IPS-NIHi11 (cell line): ENCODE measurements at regions not wholly inside any gene's neighbourhood (a gene's known extent, or its start where the extent isn't known, plus 50 kb on each side); places are given as distances from the start of the nearest gene placed in this dataset.

Source experiments
- DNase-seq: peaks from one replicate; pipeline ENCODE4 v3.0.0; 2012; ENCODE audit warnings: mixed read lengths, low spot score

GRCh38 chr11:70930215-70930614 is 322.2 kb downstream of the SHANK2 start:
- DNase-seq = no peak

GRCh38 chr11:70931430-70931829 is 320.9 kb downstream of the SHANK2 start:
- no peak for DNase-seq

- no peak for DNase-seq
These were observed 318.3 kb downstream of the SHANK2 start for GRCh38 chr11:70933981-70934583.

GRCh38 chr11:70935006-70935768 is 317.2 kb downstream of the SHANK2 start:
- DNase-seq = no peak

- DNase-seq = no peak
These were observed 309.8 kb downstream of the SHANK2 start for GRCh38 chr11:70942593-70942992.

- DNase-seq = no peak
These were observed 308.2 kb downstream of the SHANK2 start for GRCh38 chr11:70944141-70944540.

- no peak for DNase-seq
These were observed 307.7 kb downstream of the SHANK2 start for GRCh38 chr11:70944636-70945035.

GRCh38 chr11:70948398-70948797 is 304.0 kb downstream of the SHANK2 start:
- no peak for DNase-seq

- peak; percentile 45 for DNase-seq
These were observed 303.4 kb downstream of the SHANK2 start for GRCh38 chr11:70948855-70949531.

- DNase-seq = no peak
These were observed 301.1 kb downstream of the SHANK2 start for GRCh38 chr11:70951139-70951804.

GRCh38 chr11:70952191-70952590 is 300.2 kb downstream of the SHANK2 start:
- no peak for DNase-seq

- no peak for DNase-seq
These were observed 298.7 kb downstream of the SHANK2 start for GRCh38 chr11:70953720-70954119.

- DNase-seq = no peak
These were observed 297.9 kb downstream of the SHANK2 start for GRCh38 chr11:70954471-70954870.
